Muscle layer of colon (tissue), 2 donors: ENCODE measurements at regions not wholly inside any gene's neighbourhood (a gene's known extent, or its start where the extent isn't known, plus 50 kb on each side); places are given as distances from the start of the nearest gene placed in this dataset.

Experiments used
- H3K27ac ChIP-seq: one replicate; pipeline ENCODE4 v1.7.0; 2013; ENCODE audit warnings: low read depth, mild to moderate bottlenecking, low read length, moderate library complexity
- H3K27me3 ChIP-seq, 2 donors: one replicate each; pipeline ENCODE4 v1.7.0; 2013; ENCODE audit warnings: low read length in 2 of 2, mild to moderate bottlenecking in 2 of 2; ENCODE audit not compliant: insufficient read depth in 2 of 2, control insufficient read depth in 1 of 2
- H3K36me3 ChIP-seq: one replicate; pipeline ENCODE4 v1.7.0; 2013; ENCODE audit warnings: mild to moderate bottlenecking, low read length; ENCODE audit not compliant: insufficient read depth
- H3K4me1 ChIP-seq: one replicate; pipeline ENCODE4 v1.7.0; 2013; ENCODE audit warnings: mild to moderate bottlenecking, low read length; ENCODE audit not compliant: insufficient read depth
- H3K4me3 ChIP-seq, 2 donors: one replicate each; pipeline ENCODE4 v1.7.0; 2013; ENCODE audit warnings: low read length in 2 of 2, low read depth in 1 of 2, mild to moderate bottlenecking in 1 of 2, moderate library complexity in 1 of 2
- H3K9ac ChIP-seq: one replicate; pipeline ENCODE4 v1.7.0; 2013; ENCODE audit warnings: low read length
- H3K9me3 ChIP-seq: one replicate; pipeline ENCODE4 v1.7.0; 2013; ENCODE audit warnings: mild to moderate bottlenecking, low read length
- donor health status: abdominal sarcoma.
- donor health status: Adenocarcinoma of cecum.

DNA sequence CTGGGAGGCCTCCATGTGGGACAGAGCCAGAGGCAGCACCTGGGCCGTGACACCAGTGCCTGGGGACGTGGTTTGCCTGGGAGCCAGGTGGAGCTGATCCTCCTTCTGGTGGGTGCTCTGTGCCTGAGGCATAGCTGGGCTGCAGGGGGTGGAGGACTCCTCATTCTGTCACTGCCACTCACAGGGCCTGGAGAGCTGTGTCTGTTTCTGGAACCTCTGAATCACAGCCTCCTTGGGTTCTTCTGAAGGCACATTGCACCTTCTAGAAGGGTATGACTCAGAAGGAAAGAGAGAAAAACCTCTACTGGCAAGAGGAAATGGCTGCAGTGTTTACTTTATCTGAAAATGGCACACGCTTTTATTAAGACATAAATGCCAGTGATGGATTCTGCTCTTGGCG lies 659.8 kb downstream of the VRK1 start:
- Histone ChIP-seq H3K27me3 (no peaks in the 10 kb centered on the region), H3K27ac (no peak overlapping the region), H3K4me3 (no peak overlapping the region), H3K4me1 (peaks cover 6% of the 10 kb centered on the region), H3K9ac (no peak overlapping the region), H3K9me3 (no peaks in the 10 kb centered on the region), H3K36me3 (no peaks in the 10 kb centered on the region)

DNA sequence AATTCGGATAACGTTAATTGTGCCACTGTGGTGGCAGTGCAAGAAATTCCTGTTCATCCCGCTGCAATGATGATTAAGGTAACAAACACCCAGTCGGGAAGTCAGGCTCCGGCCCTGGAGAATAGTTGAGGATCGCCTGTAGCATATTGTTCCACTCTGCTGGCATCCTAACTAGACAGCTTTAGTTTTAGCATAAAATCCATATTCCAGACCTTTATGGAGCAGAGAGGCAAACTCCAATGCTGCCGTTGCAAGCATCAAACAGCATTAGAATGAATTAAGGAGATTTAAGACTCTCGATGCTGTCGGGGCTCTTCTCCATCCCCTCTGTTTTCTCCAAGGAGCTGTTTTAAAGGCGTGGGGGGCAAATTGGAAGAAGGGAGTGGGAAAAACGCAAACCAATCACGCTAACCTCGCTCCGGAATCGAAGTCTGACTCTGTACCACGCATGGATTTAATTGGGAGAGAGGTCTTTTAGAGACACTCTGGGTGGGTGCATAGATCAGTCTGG lies 660.4 kb downstream of the VRK1 start:
- Histone ChIP-seq H3K27ac (no peak overlapping the region), H3K36me3 (no peaks in the 10 kb centered on the region), H3K4me1 (peaks cover 6% of the 10 kb centered on the region), H3K9me3 (no peaks in the 10 kb centered on the region), H3K4me3 (no peak overlapping the region), H3K9ac (no peak overlapping the region), H3K27me3 (no peaks in the 10 kb centered on the region)

GRCh38 chr14:97458255-97458654 lies 661.1 kb downstream of the VRK1 start:
- no peaks in the 10 kb centered on the region for H3K36me3 ChIP-seq
- H3K27ac ChIP-seq = no peak overlapping the region
- H3K4me3 ChIP-seq = peak overlapping the region in 1 of 2 donors; percentile 27
- no peak overlapping the region for H3K9ac ChIP-seq
- no peaks in the 10 kb centered on the region for H3K27me3 ChIP-seq
- no peaks in the 10 kb centered on the region for H3K9me3 ChIP-seq
- peaks cover 6% of the 10 kb centered on the region for H3K4me1 ChIP-seq

DNA sequence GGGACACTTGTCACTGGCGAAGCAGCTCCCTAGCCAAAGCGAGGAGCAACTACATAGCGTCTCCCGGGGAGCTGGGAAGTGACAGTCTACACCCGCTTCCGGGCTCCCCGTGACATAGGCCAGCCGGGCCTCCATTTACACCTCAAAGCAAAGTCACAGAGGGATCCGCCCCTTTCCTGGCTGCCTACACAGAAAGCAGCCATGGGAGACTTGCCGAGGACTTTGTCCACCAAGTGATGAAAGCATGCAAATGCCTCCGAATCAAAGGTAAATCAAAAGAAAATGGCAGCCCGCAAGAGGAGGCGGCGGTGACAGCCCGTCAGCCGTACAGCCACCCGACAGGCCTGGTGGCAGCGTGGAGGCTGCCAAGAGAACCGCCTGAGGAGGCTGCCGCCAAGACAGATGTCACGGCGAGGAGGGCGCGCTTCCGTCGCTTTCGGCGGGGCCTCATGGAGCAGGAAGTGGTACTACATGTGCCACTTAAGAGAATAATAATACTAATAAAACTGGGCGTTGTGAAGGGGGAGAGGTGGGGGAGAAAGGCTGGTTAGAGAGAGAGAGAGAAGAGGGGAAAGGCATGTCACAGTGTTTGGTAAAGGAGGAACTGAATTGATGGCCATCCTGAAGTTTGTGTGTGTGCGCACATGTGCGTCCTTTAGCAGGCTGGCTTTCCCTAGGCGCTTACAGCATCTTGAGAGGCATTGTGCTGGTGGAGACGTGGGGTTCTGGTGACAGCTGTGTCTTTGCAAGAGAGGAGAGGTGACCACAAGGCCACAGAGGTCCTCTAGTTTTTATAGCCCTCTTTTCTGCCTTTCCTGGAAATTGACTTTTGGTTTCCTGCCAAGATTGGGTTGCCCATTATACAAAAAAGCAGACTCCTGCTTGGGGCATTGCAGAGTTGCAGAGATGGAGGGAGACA lies 661.7 kb downstream of the VRK1 start:
- Histone ChIP-seq H3K4me3 (peak overlapping the region in 1 of 2 donors; percentile 27), H3K9ac (no peak overlapping the region), H3K27ac (no peak overlapping the region), H3K27me3 (no peaks in the 10 kb centered on the region), H3K9me3 (no peaks in the 10 kb centered on the region), H3K4me1 (peaks cover 6% of the 10 kb centered on the region), H3K36me3 (no peaks in the 10 kb centered on the region)

DNA sequence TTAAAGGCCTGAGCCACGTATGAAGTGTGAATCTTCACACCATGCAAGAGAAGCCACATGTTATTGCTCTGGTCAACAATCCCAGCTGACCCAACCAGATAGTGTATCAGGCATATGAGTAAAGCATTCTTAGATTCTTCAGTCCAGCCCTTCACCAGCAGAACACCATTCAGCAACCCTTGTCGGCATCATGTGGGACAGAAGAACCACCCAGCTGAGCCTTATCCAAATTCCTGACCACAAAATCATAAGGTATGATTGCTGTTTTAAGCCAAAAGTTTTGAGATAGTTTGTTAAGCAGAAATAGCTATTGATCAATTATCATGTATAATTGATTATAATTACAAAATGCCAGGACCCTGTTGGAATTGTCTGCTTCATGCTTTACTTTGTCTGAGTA lies 664.9 kb downstream of the VRK1 start:
- H3K4me3 ChIP-seq = no peak overlapping the region
- no peaks in the 10 kb centered on the region for H3K27me3 ChIP-seq
- H3K9ac ChIP-seq = no peak overlapping the region
- H3K27ac ChIP-seq = no peak overlapping the region
- no peaks in the 10 kb centered on the region for H3K36me3 ChIP-seq
- H3K9me3 ChIP-seq = no peaks in the 10 kb centered on the region
- peaks cover 6% of the 10 kb centered on the region for H3K4me1 ChIP-seq

GRCh38 chr14:97468220-97468619 lies 671.0 kb downstream of the VRK1 start:
- Histone ChIP-seq H3K4me3 (no peak overlapping the region), H3K27ac (no peak overlapping the region), H3K9me3 (no peaks in the 10 kb centered on the region), H3K4me1 (no peaks in the 10 kb centered on the region), H3K9ac (no peak overlapping the region), H3K27me3 (no peaks in the 10 kb centered on the region), H3K36me3 (no peaks in the 10 kb centered on the region)

DNA sequence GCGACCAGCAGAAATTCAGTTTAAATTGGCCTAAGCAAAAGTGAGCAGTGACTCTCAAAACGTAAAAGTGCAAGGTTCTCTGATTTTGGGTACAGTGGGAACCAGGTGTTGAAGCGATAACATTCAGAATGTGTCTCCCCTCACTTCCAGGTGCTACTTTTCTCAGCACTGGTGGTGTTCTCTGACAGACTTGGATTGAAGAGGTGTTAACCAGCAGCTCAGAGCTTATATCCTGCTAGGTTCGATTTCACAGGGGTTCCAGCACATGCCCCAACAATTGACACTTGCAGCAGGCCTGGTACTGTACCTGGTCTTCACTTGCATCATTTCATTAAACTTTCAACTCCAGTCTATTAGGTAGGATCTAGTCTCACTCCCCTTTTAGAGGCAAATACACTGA lies 680.2 kb downstream of the VRK1 start:
- H3K9ac ChIP-seq = no peak overlapping the region
- no peaks in the 10 kb centered on the region for H3K36me3 ChIP-seq
- H3K4me1 ChIP-seq = no peaks in the 10 kb centered on the region
- no peak overlapping the region for H3K27ac ChIP-seq
- H3K9me3 ChIP-seq = no peaks in the 10 kb centered on the region
- H3K4me3 ChIP-seq = no peak overlapping the region
- H3K27me3 ChIP-seq = no peaks in the 10 kb centered on the region

GRCh38 chr14:97485201-97485600 lies 688.0 kb downstream of the VRK1 start:
- Histone ChIP-seq H3K9me3 (no peaks in the 10 kb centered on the region), H3K36me3 (no peaks in the 10 kb centered on the region), H3K9ac (no peak overlapping the region), H3K27ac (no peak overlapping the region), H3K27me3 (no peaks in the 10 kb centered on the region), H3K4me1 (no peaks in the 10 kb centered on the region), H3K4me3 (no peak overlapping the region)

GRCh38 chr14:97486601-97487120 lies 689.5 kb downstream of the VRK1 start:
- Histone ChIP-seq H3K4me3 (no peak overlapping the region), H3K27me3 (no peaks in the 10 kb centered on the region), H3K27ac (no peak overlapping the region), H3K36me3 (no peaks in the 10 kb centered on the region), H3K4me1 (no peaks in the 10 kb centered on the region), H3K9ac (no peak overlapping the region), H3K9me3 (no peaks in the 10 kb centered on the region)

DNA sequence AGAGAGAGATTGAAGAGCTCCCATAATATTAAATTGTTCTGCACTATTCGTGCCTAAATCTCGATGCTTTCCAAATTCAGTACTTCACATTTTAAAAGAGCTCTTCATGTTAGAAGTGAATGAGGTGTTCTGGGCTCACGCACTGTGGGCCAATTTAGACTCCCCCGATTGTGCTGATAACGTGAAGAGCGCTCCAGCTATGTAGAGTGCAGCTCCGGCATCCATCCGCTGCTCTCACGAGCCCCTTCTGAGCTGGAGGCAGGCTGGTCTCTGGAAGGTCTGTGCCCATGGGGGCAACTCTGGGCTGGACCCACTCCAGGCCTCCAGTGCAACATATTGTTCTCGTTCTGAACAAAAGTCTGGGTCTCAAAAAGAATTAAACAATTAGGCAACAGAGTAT lies 692.6 kb downstream of the VRK1 start:
- H3K27me3 ChIP-seq = no peaks in the 10 kb centered on the region
- H3K4me3 ChIP-seq = no peak overlapping the region
- H3K9ac ChIP-seq = no peak overlapping the region
- no peaks in the 10 kb centered on the region for H3K36me3 ChIP-seq
- H3K9me3 ChIP-seq = no peaks in the 10 kb centered on the region
- no peaks in the 10 kb centered on the region for H3K4me1 ChIP-seq
- H3K27ac ChIP-seq = no peak overlapping the region

- H3K27me3 ChIP-seq = no peaks in the 10 kb centered on the region
- H3K27ac ChIP-seq = no peak overlapping the region
- no peaks in the 10 kb centered on the region for H3K4me1 ChIP-seq
- no peak overlapping the region for H3K9ac ChIP-seq
- no peak overlapping the region for H3K4me3 ChIP-seq
- no peaks in the 10 kb centered on the region for H3K9me3 ChIP-seq
- H3K36me3 ChIP-seq = no peaks in the 10 kb centered on the region
These were observed 693.4 kb downstream of the VRK1 start for GRCh38 chr14:97490521-97491070.
